CD4-positive, alpha-beta T cell (primary cell): ENCODE measurements at regions not wholly inside any gene's neighbourhood (a gene's known extent, or its start where the extent isn't known, plus 50 kb on each side); places are given as distances from the start of the nearest gene placed in this dataset.

Experiments used
- ATAC-seq: fragments of 200-7000 bp; cut with Tn5 transposase; one replicate; pipeline ENCODE4 v1.10.0; 2022; ENCODE audit warnings: mild to moderate bottlenecking; ENCODE audit not compliant: poor library complexity
- CTCF ChIA-PET: fragments of 350-600 bp; sonication (Branson Sonifier 250); formaldehyde crosslinking; loops from one replicate; lab custom pipeline; 2021; ENCODE audit warnings: antibody characterized with exemption, inconsistent platforms; lab: Charles Lee
- POLR2A ChIA-PET: fragments of 350-600 bp; sonication (Branson Sonifier 250); formaldehyde crosslinking; loops from one replicate; lab custom pipeline; 2021; ENCODE audit warnings: antibody characterized with exemption, inconsistent platforms; lab: Charles Lee
- DNase-seq, 14 experiments: peaks; one replicate each; pipeline ENCODE4 v3.0.0-alpha.2; 2013 to 2020; ENCODE audit warnings: mixed read lengths in 2 of 14
- H3K27ac ChIP-seq, 2 donors: one replicate each; pipeline versions ENCODE4 v1.5.1 to v1.7.0; 2013; ENCODE audit warnings: low read length in 2 of 2, low read depth in 1 of 2, mild to moderate bottlenecking in 1 of 2
- H3K27me3 ChIP-seq, 2 experiments: 1 replicate in 1 of 2; 2 replicates in 1 of 2; pipeline versions ENCODE4 v1.6.1 to v1.7.0; 2013; ENCODE audit warnings: low read length in 2 of 2, control low read depth in 1 of 2, mild to moderate bottlenecking in 1 of 2, moderate library complexity in 1 of 2; ENCODE audit not compliant: insufficient read depth in 2 of 2, control insufficient read depth in 1 of 2
- H3K36me3 ChIP-seq: one replicate; pipeline ENCODE4 v1.6.1; 2013; ENCODE audit warnings: low read length, control low read depth; ENCODE audit not compliant: insufficient read depth
- H3K4me1 ChIP-seq: one replicate; pipeline ENCODE4 v1.6.1; 2013; ENCODE audit warnings: low read length, control low read depth; ENCODE audit not compliant: insufficient read depth
- H3K4me3 ChIP-seq: one replicate; pipeline ENCODE4 v1.5.1; 2013; ENCODE audit warnings: mild to moderate bottlenecking, low read length, moderate library complexity
- H3K9me3 ChIP-seq, 2 experiments: 1 replicate in 1 of 2; 2 replicates in 1 of 2; pipeline versions ENCODE4 v1.6.1 to v1.7.0; 2013; ENCODE audit warnings: low read length in 2 of 2, mild to moderate bottlenecking in 2 of 2, control low read depth in 1 of 2, moderate library complexity in 1 of 2; ENCODE audit not compliant: control insufficient read depth in 1 of 2, insufficient read depth in 1 of 2
- H3K27ac Mint-ChIP-seq: one replicate; pipeline ENCODE4 v1.8.0; 2020; ENCODE audit warnings: mixed read lengths
- H3K27me3 Mint-ChIP-seq: one replicate; pipeline ENCODE4 v1.8.0; 2021; ENCODE audit warnings: mixed read lengths
- H3K36me3 Mint-ChIP-seq: one replicate; pipeline ENCODE4 v1.8.0; 2021; ENCODE audit warnings: low read depth, mixed read lengths
- H3K4me1 Mint-ChIP-seq: one replicate; pipeline ENCODE4 v1.8.0; 2021; ENCODE audit warnings: low read depth, mixed read lengths
- H3K4me3 Mint-ChIP-seq: one replicate; pipeline ENCODE4 v1.8.0; 2020; ENCODE audit warnings: mild to moderate bottlenecking, mixed read lengths
- H3K9me3 Mint-ChIP-seq: one replicate; pipeline ENCODE4 v1.8.0; 2020; ENCODE audit warnings: mixed read lengths
- CTCF ChIP-seq: fragments of 200-600 bp; IDR thresholded peaks from one replicate; pipeline ENCODE4 v1.8.0; 2022; ENCODE audit warnings: antibody characterized with exemption, mild to moderate bottlenecking
- intact Hi-C, 2 experiments: fragments of 100-400 bp; cut with DNase I in 1 of 2; cut with micrococcal nuclease in 1 of 2; formaldehyde crosslinking; loops; one replicate each; pipeline versions ENCODE4 v1.15.1 to v1.9.0; 2023 to 2025; cut with DNase I, micrococcal nuclease

- Mint-ChIP-seq H3K4me3 (no peak overlapping the region), H3K27ac (no peak overlapping the region)
These were observed 232.8 kb upstream of the ATP2B1 start for GRCh38 chr12:89941436-89941835.

GRCh38 chr12:89939522-89940215 is 231.0 kb upstream of the ATP2B1 start:
- intact Hi-C loops: loop anchor here in 1 of 2 experiments (5.0 kb wide), 2 partner anchors 52 to 67 kb away; no protein-coding TSS in a partner anchor
- POLR2A ChIA-PET: no interaction called here
- H3K4me3 ChIP-seq: no peak overlapping the region
- H3K9me3 ChIP-seq: no peaks in the 10 kb centered on the region
- ATAC-seq: no peak
- no peak for TF ChIP-seq CTCF
- CTCF ChIA-PET: no interaction called here
- H3K27me3 Mint-ChIP-seq: no peaks in the 10 kb centered on the region
- peaks cover 12% of the 10 kb centered on the region for H3K4me1 ChIP-seq
- no peaks in the 10 kb centered on the region for H3K36me3 ChIP-seq
- H3K27ac Mint-ChIP-seq: no peak overlapping the region
- H3K27me3 ChIP-seq: no peaks in the 10 kb centered on the region
- no peak overlapping the region for H3K4me3 Mint-ChIP-seq
- no peaks in the 10 kb centered on the region for H3K36me3 Mint-ChIP-seq
- peaks cover 23% of the 10 kb centered on the region for H3K4me1 Mint-ChIP-seq
- H3K9me3 Mint-ChIP-seq: no peaks in the 10 kb centered on the region
- H3K27ac ChIP-seq: no peak overlapping the region
- DNase-seq: no peak

More at GRCh38 chr12:89941436-89941835, 232.8 kb upstream of the ATP2B1 start:
- Mint-ChIP-seq H3K4me1 (peaks cover 14% of the 10 kb centered on the region), H3K36me3 (no peaks in the 10 kb centered on the region), H3K9me3 (no peaks in the 10 kb centered on the region), H3K27me3 (no peaks in the 10 kb centered on the region)
- intact Hi-C loops: loop anchor here in 1 of 2 experiments (5.0 kb wide), 1 partner anchor 69 kb away; no protein-coding TSS in a partner anchor
- DNase-seq (no peak), ATAC-seq (no peak)
- H3K4me3 ChIP-seq: no peak overlapping the region
- ChIA-PET CTCF (interaction anchor here (0.7 kb wide), 1 partner anchor 65 kb away, joined by 3 read pairs; no protein-coding TSS in a partner anchor), POLR2A (no interaction called here)
- no peak overlapping the region for H3K27ac ChIP-seq
- TF ChIP-seq CTCF: no peak
- H3K36me3 ChIP-seq: no peaks in the 10 kb centered on the region
- H3K9me3 ChIP-seq: no peaks in the 10 kb centered on the region
- no peaks in the 10 kb centered on the region for H3K27me3 ChIP-seq
- H3K4me1 ChIP-seq: peaks cover 9% of the 10 kb centered on the region

- Mint-ChIP-seq H3K9me3 (no peaks in the 10 kb centered on the region), H3K4me3 (no peak overlapping the region), H3K27ac (no peak overlapping the region), H3K4me1 (peaks cover 30% of the 10 kb centered on the region), H3K27me3 (no peaks in the 10 kb centered on the region), H3K36me3 (no peaks in the 10 kb centered on the region)
- H3K27me3 ChIP-seq: no peaks in the 10 kb centered on the region
- CTCF ChIA-PET: no interaction called here
- no peak overlapping the region for H3K27ac ChIP-seq
- POLR2A ChIA-PET: interaction anchor here (0.7 kb wide), 2 partner anchors 273 to 379 kb away, joined by 3 to 4 read pairs; no protein-coding TSS in a partner anchor
- H3K9me3 ChIP-seq: no peaks in the 10 kb centered on the region
- H3K36me3 ChIP-seq: no peaks in the 10 kb centered on the region
- TF ChIP-seq CTCF: no peak
- ATAC-seq (no peak), DNase-seq (no peak)
- intact Hi-C loops: loop anchor here in 1 of 2 experiments (5.0 kb wide), 1 partner anchor 49 kb away; no protein-coding TSS in a partner anchor
- H3K4me3 ChIP-seq: no peak overlapping the region
- peaks cover 3% of the 10 kb centered on the region for H3K4me1 ChIP-seq
These were observed 228.0 kb upstream of the ATP2B1 start for GRCh38 chr12:89936631-89937030.
